Activated CD8-positive, alpha-beta T cell treated with anti-CD3 and anti-CD28 coated beads for 36 hours (primary cell): ENCODE measurements at regions not wholly inside any gene's neighbourhood (a gene's known extent, or its start where the extent isn't known, plus 50 kb on each side); places are given as distances from the start of the nearest gene placed in this dataset.

ENCODE experiments used
- ATAC-seq: fragments of 200-7000 bp; cut with Tn5 transposase; one replicate; pipeline ENCODE4 v1.10.0; 2021; ENCODE audit warnings: mild to moderate bottlenecking, moderate library complexity
- CTCF ChIA-PET: fragments of 350-600 bp; sonication (Branson Sonifier 250); formaldehyde crosslinking; loops from one replicate; lab custom pipeline; 2021; ENCODE audit warnings: antibody characterized with exemption; lab: Charles Lee
- POLR2A ChIA-PET: fragments of 350-600 bp; sonication (Branson Sonifier 250); formaldehyde crosslinking; loops from one replicate; lab custom pipeline; 2021; ENCODE audit warnings: antibody characterized with exemption; lab: Charles Lee
- DNase-seq: peaks from one replicate; pipeline ENCODE4 v3.0.0-alpha.2; 2020
- H3K27ac Mint-ChIP-seq: one replicate; pipeline ENCODE4 v1.8.0; 2021; ENCODE audit warnings: mild to moderate bottlenecking, mixed read lengths
- H3K27me3 Mint-ChIP-seq: one replicate; pipeline ENCODE4 v1.8.0; 2021; ENCODE audit warnings: mixed read lengths
- H3K36me3 Mint-ChIP-seq: one replicate; pipeline ENCODE4 v1.8.0; 2021; ENCODE audit warnings: low read depth, mixed read lengths
- H3K4me1 Mint-ChIP-seq: one replicate; pipeline ENCODE4 v1.8.0; 2021; ENCODE audit warnings: low read depth, mixed read lengths
- H3K4me3 Mint-ChIP-seq: one replicate; pipeline ENCODE4 v1.8.0; 2021; ENCODE audit warnings: mild to moderate bottlenecking, moderate library complexity, mixed read lengths
- H3K9me3 Mint-ChIP-seq: one replicate; pipeline ENCODE4 v1.8.0; 2021; ENCODE audit warnings: mixed read lengths
- intact Hi-C: fragments of 100-400 bp; cut with micrococcal nuclease; formaldehyde crosslinking; loops from one replicate; pipeline ENCODE4 v1.10.0; 2022
- TF ChIP-seq, protein P1 (sequence below): fragments of 200-600 bp; IDR thresholded peaks from one replicate; pipeline ENCODE4 v1.8.0; 2022; ENCODE audit warnings: antibody characterized with exemption, mild to moderate bottlenecking

DNA sequence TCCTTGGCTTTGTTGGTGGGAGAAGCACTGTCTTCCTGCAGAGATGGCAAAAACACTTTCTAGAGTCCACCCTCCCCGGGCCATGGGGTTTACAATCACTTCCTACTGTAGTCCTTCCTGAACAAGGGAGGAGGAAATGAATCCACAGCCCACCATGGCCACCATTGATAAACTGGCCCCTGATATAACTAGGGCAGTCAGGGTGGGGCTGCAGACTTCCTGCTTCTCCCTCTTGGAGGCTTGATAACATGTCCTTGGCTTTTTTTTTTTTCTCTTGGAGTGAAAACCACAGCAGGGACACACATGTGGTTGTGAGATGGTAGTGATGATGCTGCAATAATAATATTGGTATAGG, 437.8 kb downstream of the ZNF521 start:
- Mint-ChIP-seq H3K4me1 (no peaks in the 10 kb centered on the region), H3K36me3 (no peaks in the 10 kb centered on the region), H3K27me3 (no peaks in the 10 kb centered on the region), H3K9me3 (no peaks in the 10 kb centered on the region), H3K27ac (no peak overlapping the region), H3K4me3 (no peak overlapping the region)
- ChIA-PET POLR2A (no interaction called here), CTCF (no interaction called here)
- no peak for ATAC-seq
- TF ChIP-seq, protein P1, sequence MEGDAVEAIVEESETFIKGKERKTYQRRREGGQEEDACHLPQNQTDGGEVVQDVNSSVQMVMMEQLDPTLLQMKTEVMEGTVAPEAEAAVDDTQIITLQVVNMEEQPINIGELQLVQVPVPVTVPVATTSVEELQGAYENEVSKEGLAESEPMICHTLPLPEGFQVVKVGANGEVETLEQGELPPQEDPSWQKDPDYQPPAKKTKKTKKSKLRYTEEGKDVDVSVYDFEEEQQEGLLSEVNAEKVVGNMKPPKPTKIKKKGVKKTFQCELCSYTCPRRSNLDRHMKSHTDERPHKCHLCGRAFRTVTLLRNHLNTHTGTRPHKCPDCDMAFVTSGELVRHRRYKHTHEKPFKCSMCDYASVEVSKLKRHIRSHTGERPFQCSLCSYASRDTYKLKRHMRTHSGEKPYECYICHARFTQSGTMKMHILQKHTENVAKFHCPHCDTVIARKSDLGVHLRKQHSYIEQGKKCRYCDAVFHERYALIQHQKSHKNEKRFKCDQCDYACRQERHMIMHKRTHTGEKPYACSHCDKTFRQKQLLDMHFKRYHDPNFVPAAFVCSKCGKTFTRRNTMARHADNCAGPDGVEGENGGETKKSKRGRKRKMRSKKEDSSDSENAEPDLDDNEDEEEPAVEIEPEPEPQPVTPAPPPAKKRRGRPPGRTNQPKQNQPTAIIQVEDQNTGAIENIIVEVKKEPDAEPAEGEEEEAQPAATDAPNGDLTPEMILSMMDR: no peak
- intact Hi-C loops: no loop called here
- DNase-seq: no peak

- H3K36me3 Mint-ChIP-seq: no peaks in the 10 kb centered on the region
- TF ChIP-seq, protein P1: no peak
- no peaks in the 10 kb centered on the region for H3K27me3 Mint-ChIP-seq
- ChIA-PET POLR2A (no interaction called here), CTCF (no interaction called here)
- DNase-seq: no peak
- no peak overlapping the region for H3K4me3 Mint-ChIP-seq
- ATAC-seq: no peak
- H3K9me3 Mint-ChIP-seq: no peaks in the 10 kb centered on the region
- intact Hi-C loops: no loop called here
- no peak overlapping the region for H3K27ac Mint-ChIP-seq
- no peaks in the 10 kb centered on the region for H3K4me1 Mint-ChIP-seq
These were observed 437.3 kb downstream of the ZNF521 start for GRCh38 chr18:24914685-24915084.

GRCh38 chr18:24915547-24915946, 436.4 kb downstream of the ZNF521 start:
- Mint-ChIP-seq H3K27me3 (no peaks in the 10 kb centered on the region), H3K9me3 (no peaks in the 10 kb centered on the region), H3K27ac (no peak overlapping the region), H3K36me3 (no peaks in the 10 kb centered on the region), H3K4me3 (no peak overlapping the region), H3K4me1 (no peaks in the 10 kb centered on the region)
- ChIA-PET CTCF (no interaction called here), POLR2A (no interaction called here)
- TF ChIP-seq, protein P1: no peak
- intact Hi-C loops: no loop called here
- DNase-seq (no peak), ATAC-seq (no peak)

- no peaks in the 10 kb centered on the region for H3K9me3 Mint-ChIP-seq
- TF ChIP-seq, protein P1: no peak
- H3K36me3 Mint-ChIP-seq: no peaks in the 10 kb centered on the region
- DNase-seq: no peak
- H3K4me1 Mint-ChIP-seq: no peaks in the 10 kb centered on the region
- intact Hi-C loops: no loop called here
- ChIA-PET POLR2A (no interaction called here), CTCF (no interaction called here)
- no peak overlapping the region for H3K27ac Mint-ChIP-seq
- ATAC-seq: no peak
- no peaks in the 10 kb centered on the region for H3K27me3 Mint-ChIP-seq
- H3K4me3 Mint-ChIP-seq: no peak overlapping the region
These were observed 434.2 kb downstream of the ZNF521 start for GRCh38 chr18:24917767-24918166.

- ChIA-PET POLR2A (no interaction called here), CTCF (no interaction called here)
- ATAC-seq: no peak
- no peaks in the 10 kb centered on the region for H3K4me1 Mint-ChIP-seq
- intact Hi-C loops: no loop called here
- no peaks in the 10 kb centered on the region for H3K9me3 Mint-ChIP-seq
- H3K4me3 Mint-ChIP-seq: no peak overlapping the region
- no peak overlapping the region for H3K27ac Mint-ChIP-seq
- H3K36me3 Mint-ChIP-seq: no peaks in the 10 kb centered on the region
- TF ChIP-seq, protein P1: no peak
- DNase-seq: no peak
- H3K27me3 Mint-ChIP-seq: no peaks in the 10 kb centered on the region
These were observed 433.7 kb downstream of the ZNF521 start for GRCh38 chr18:24918257-24918656.
